Testis (tissue), 2 donors: ENCODE measurements at regions not wholly inside any gene's neighbourhood (a gene's known extent, or its start where the extent isn't known, plus 50 kb on each side); places are given as distances from the start of the nearest gene placed in this dataset.
A peak's percentile ranks its signal among the peaks of the same experiment; 100 is the strongest.

Experiments
- DNase-seq: peaks from one replicate; pipeline ENCODE4 v3.0.0-alpha.2; 2019
- H3K27ac ChIP-seq, 2 donors: fragments of 200-600 bp; sonication (generic); one replicate each; pipeline ENCODE4 v1.5.1; 2019
- H3K27me3 ChIP-seq: fragments of 200-600 bp; sonication (generic); one replicate; pipeline ENCODE4 v1.5.1; 2019
- H3K36me3 ChIP-seq: fragments of 200-600 bp; sonication (generic); one replicate; pipeline ENCODE4 v1.5.1; 2017; ENCODE audit warnings: low read depth; ENCODE audit errors: missing control alignments
- H3K4me1 ChIP-seq: fragments of 200-600 bp; sonication (generic); one replicate; pipeline ENCODE4 v1.5.1; 2019
- H3K4me3 ChIP-seq, 2 donors: fragments of 200-600 bp; sonication (generic); one replicate each; pipeline ENCODE4 v1.5.1; 2017 to 2019
- H3K9me3 ChIP-seq: fragments of 200-600 bp; sonication (generic); one replicate; pipeline ENCODE4 v1.5.1; 2017
- POLR2A ChIP-seq: fragments of 450-650 bp; IDR thresholded peaks from one replicate; pipeline ENCODE4 v1.6.1; 2017; ENCODE audit warnings: antibody characterized with exemption, mild to moderate bottlenecking, moderate library complexity
- WGBS, 2 donors: methylation state at CpG; one replicate each; pipeline ENCODE4 v1.1.5; 2018; 5-methylcytosine and 5-hydroxymethylcytosine counted together
- intact Hi-C: fragments of 100-400 bp; cut with DNase I; formaldehyde crosslinking; loops from one replicate; pipeline ENCODE4 v1.15.1; 2023; ENCODE audit warnings: low total_unique reads
- TF ChIP-seq, protein P1 (sequence below), 3 experiments: fragments of 450-650 bp in 2 of 3; fragments of 200-600 bp in 1 of 3; sonication (generic) in 1 of 3; IDR thresholded peaks; one replicate each; pipeline ENCODE4 v1.5.1; 2016 to 2019; ENCODE audit warnings: antibody characterized with exemption in 3 of 3, mild to moderate bottlenecking in 2 of 3, moderate library complexity in 1 of 3

DNA sequence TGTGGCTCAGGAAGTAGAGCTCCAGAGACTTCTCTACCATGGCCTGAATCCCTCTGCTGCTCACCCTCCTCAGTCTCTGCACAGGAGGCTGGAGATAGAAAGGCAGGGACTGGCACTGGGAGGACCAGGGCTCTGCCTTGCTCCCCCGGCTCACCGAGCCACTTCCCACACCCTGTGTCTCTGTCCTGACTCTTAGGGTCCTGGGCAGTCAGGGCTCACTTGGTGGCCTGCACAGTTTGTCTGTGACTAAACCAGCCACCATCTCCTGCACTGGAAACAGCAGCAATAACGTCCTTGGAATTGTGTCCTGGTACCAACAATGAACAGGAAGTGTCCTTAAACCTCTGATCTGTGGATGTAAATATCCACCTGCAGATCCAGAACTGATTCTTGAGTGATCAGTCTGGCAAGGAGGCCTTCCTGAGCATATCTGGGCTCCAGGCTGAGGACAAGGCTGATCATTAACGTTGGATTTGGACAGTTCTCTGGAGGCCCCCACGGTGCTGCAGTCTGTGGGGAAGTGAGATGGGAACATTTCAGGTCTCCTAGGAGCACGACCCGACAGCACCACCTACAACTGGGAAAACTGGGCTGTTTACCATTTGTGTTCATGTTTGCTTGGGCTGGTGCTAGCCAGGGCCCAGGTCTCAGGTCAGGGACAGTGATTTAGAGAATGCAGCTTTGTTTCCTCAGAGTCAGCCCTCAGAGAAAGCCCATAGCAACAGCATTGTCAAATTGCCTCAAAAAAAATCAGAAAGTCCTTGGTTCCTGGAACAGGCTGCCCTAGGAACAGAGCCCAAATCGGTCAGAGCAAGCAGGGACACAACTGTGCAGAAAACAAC lies 82.5 kb downstream of the ZNF280B start:
- DNase-seq = peak; percentile 51

DNA sequence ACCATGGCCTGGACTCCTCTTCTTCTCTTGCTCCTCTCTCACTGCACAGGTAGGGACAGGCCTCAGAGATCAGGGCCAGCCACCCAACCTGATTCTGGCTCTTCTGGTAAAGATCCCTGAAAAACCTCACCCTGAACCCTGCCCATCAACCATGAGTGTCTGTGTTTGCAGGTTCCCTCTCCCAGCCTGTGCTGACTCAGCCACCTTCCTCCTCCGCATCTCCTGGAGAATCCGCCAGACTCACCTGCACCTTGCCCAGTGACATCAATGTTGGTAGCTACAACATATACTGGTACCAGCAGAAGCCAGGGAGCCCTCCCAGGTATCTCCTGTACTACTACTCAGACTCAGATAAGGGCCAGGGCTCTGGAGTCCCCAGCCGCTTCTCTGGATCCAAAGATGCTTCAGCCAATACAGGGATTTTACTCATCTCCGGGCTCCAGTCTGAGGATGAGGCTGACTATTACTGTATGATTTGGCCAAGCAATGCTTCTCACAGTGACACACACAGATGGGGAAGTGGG lies 80.9 kb downstream of the ZNF280B start:
- 82 to 86% methylated on average over 4 of the region's 4 CpGs for WGBS, 2 donors
- intact Hi-C loops = no loop called here
- DNase-seq = no peak

More for the DNA sequence above, 82.5 kb downstream of the ZNF280B start:
- H3K27ac ChIP-seq = peak overlapping the region; percentile 76 to 77
- intact Hi-C loops = no loop called here
- no peak overlapping the region for H3K4me3 ChIP-seq
- H3K9me3 ChIP-seq = no peaks in the 10 kb centered on the region
- WGBS, 2 donors = 29 to 55% methylated on average over 6 to 8 of the region's 8 CpGs
- H3K4me1 ChIP-seq = peaks cover 43% of the 10 kb centered on the region
- no peak for TF ChIP-seq POLR2A
- H3K36me3 ChIP-seq = no peaks in the 10 kb centered on the region
- no peaks in the 10 kb centered on the region for H3K27me3 ChIP-seq

DNA sequence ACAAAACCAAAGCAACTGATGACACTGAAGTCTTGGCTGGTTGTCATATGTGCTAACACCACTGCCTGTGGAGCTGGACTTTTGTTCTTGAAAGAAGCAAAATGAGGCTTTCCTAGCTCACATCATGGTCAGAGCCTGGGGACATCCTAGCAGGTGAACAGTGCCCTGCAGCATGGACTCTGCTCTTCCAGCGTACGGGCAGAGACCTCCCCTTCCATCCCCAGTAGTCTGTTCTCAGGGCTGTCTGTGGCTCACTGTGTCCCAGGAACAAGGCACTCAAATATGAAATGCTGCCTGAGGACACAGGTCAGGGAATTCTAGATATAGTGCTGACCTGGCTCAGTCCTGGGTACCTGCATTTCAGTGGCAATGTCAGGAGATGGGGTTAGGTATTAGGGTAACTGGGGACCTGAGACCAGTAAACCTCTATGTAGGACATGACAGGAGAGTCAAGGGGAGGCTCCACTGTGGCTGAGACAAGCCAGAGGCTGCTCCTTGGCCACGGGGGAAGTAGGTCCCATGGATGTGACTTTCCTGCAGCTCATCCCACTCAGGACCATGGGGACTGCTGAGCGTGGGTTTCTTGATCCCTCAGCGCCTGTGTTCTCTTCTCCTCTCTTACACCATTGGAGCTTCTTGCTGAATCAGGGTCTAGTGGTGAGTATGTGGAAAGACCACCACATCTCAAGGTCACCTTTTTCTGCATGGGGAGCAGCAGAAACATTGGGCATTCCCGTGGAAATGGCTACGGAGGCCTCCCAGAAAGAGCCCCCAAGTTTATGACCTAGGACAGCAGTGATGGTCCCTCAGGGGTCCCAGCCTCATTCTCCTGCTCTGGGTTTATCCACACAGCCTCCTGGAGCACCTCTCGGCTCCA lies 80.1 kb downstream of the ZNF280B start:
- no peaks in the 10 kb centered on the region for H3K9me3 ChIP-seq
- 80% methylated on average over 8 of the region's 8 CpGs for WGBS, 2 donors
- H3K36me3 ChIP-seq = no peaks in the 10 kb centered on the region
- no peaks in the 10 kb centered on the region for H3K27me3 ChIP-seq
- no peak for DNase-seq
- peak overlapping the region in 1 of 2 donors; percentile 77 for H3K27ac ChIP-seq
- H3K4me3 ChIP-seq = no peak overlapping the region
- intact Hi-C loops = no loop called here
- TF ChIP-seq, protein P1, sequence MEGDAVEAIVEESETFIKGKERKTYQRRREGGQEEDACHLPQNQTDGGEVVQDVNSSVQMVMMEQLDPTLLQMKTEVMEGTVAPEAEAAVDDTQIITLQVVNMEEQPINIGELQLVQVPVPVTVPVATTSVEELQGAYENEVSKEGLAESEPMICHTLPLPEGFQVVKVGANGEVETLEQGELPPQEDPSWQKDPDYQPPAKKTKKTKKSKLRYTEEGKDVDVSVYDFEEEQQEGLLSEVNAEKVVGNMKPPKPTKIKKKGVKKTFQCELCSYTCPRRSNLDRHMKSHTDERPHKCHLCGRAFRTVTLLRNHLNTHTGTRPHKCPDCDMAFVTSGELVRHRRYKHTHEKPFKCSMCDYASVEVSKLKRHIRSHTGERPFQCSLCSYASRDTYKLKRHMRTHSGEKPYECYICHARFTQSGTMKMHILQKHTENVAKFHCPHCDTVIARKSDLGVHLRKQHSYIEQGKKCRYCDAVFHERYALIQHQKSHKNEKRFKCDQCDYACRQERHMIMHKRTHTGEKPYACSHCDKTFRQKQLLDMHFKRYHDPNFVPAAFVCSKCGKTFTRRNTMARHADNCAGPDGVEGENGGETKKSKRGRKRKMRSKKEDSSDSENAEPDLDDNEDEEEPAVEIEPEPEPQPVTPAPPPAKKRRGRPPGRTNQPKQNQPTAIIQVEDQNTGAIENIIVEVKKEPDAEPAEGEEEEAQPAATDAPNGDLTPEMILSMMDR (IDR thresholded peaks at IDR 0.05) = no peak
- no peak for TF ChIP-seq POLR2A
- H3K4me1 ChIP-seq = peaks cover 49% of the 10 kb centered on the region

More for the DNA sequence above, 80.9 kb downstream of the ZNF280B start:
- no peak for TF ChIP-seq POLR2A
- TF ChIP-seq, protein P1 (IDR thresholded peaks at IDR 0.05) = no peak
- Histone ChIP-seq H3K27me3 (no peaks in the 10 kb centered on the region), H3K4me3 (no peak overlapping the region), H3K27ac (peak overlapping the region; percentile 55 to 77), H3K4me1 (peaks cover 46% of the 10 kb centered on the region), H3K9me3 (no peaks in the 10 kb centered on the region), H3K36me3 (no peaks in the 10 kb centered on the region)

DNA sequence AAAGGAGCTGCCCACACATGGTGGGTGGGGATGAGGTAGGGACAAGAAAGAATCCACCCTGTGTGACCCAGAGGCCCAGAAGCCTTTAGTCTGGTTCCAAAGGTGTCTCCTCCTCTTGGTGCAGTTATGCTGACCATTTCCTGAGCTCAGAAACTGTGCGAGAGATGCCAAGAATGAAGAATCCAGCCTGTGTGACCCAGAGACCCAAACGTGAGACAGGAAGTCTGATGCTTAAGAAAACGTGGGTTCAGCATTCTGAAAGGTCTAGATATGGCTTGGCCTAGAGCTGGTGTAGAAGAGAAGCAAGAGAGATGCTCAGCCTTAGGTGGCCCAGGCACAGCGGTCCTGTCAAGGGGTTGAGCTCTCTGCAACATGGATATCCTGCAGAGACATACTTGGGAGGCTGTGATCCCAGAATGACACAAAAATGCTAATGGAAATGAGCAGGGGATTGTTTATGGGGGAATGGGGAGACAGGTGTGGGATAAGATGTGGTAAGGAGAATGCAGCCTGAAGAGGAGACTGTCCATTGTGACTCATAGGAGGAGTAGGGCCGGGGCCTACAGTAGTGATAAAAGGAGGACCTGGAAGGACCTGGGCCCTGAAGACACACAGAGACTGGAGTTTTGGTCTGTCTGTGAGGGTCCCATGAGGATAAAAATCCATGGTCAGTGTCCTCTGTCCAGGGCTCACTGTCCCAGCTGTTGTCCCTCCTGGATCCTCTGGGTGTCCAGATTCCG lies 79.0 kb downstream of the ZNF280B start:
- H3K27ac ChIP-seq = no peak overlapping the region
- no peaks in the 10 kb centered on the region for H3K27me3 ChIP-seq
- H3K4me1 ChIP-seq = peaks cover 45% of the 10 kb centered on the region
- TF ChIP-seq, protein P1 (IDR thresholded peaks at IDR 0.05) = no peak
- no peak for TF ChIP-seq POLR2A
- no peaks in the 10 kb centered on the region for H3K36me3 ChIP-seq
- 59 to 61% methylated on average over 6 of the region's 6 CpGs for WGBS, 2 donors
- intact Hi-C loops = no loop called here
- no peak overlapping the region for H3K4me3 ChIP-seq
- no peaks in the 10 kb centered on the region for H3K9me3 ChIP-seq
- no peak for DNase-seq
